ENCODE measurements at regions not wholly inside any gene's neighbourhood (a gene's known extent, or its start where the extent isn't known, plus 50 kb on each side); places are given as distances from the start of the nearest gene placed in this dataset.

DNA sequence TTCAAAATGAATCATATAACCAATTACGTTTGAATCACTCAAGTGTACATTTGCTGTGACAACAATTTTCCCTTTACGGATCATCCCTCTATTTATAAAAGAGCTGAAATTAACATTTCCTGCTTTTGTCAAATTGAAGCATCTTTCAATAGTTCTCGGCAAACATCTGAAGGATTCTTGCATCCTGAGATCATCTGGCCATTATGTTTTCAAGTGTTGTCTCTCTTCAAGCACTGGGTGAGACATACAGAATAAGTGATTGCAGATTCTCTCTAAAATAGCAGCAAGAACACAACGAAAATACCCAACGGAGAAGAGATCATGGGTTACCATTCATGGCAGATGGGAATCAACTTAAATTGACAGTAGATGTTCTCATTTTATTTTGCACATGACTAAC lies 283.4 kb upstream of the GRAMD2B start:
- no peak for TF ChIP-seq POLR2A (IDR thresholded peaks at IDR 0.05)
- TF ChIP-seq, protein P1, sequence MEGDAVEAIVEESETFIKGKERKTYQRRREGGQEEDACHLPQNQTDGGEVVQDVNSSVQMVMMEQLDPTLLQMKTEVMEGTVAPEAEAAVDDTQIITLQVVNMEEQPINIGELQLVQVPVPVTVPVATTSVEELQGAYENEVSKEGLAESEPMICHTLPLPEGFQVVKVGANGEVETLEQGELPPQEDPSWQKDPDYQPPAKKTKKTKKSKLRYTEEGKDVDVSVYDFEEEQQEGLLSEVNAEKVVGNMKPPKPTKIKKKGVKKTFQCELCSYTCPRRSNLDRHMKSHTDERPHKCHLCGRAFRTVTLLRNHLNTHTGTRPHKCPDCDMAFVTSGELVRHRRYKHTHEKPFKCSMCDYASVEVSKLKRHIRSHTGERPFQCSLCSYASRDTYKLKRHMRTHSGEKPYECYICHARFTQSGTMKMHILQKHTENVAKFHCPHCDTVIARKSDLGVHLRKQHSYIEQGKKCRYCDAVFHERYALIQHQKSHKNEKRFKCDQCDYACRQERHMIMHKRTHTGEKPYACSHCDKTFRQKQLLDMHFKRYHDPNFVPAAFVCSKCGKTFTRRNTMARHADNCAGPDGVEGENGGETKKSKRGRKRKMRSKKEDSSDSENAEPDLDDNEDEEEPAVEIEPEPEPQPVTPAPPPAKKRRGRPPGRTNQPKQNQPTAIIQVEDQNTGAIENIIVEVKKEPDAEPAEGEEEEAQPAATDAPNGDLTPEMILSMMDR (IDR thresholded peaks at IDR 0.05): no peak

Data from tibial nerve (tissue), 3 donors.